ENCODE measurements at regions not wholly inside any gene's neighbourhood (a gene's known extent, or its start where the extent isn't known, plus 50 kb on each side); places are given as distances from the start of the nearest gene placed in this dataset.
"Not testable (repeated sequence)": the region's sequence is repeated elsewhere in the genome, so short reads cannot be mapped to it uniquely, and the experiment has no call there.

DNA sequence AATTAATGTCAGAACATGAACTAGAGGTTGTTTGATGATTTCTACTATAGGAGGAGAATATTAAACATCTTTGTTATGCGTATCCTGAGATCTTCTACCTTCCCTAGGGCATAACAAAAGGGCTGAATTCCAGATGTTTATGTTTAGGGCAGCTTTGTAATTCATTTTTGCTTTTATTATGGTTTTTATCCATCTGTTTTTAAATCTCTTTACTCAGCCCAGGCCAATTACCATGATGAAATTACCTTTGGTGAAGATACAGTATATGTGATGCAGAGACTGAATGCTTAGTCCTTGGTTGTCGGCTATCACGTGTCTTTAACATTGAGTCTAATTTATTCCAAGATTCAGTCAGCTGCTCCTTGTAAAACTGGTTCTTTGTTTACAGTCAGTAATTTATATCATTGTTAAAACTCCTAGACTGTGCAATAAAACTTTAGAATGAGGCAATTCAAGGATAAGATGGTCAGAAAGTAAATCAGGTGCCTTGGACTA is 176.9 kb downstream of the CTH start:
- no peak for TF ChIP-seq CTCF (IDR thresholded peaks at IDR 0.05)
- no peak for ATAC-seq
- H3K4me3 ChIP-seq, result no peak overlapping the region
- no peaks in the 10 kb centered on the region for H3K27me3 ChIP-seq
- H3K4me1 ChIP-seq, result no peaks in the 10 kb centered on the region
- no peak overlapping the region for H3K27ac ChIP-seq
- H3K36me3 ChIP-seq, result no peaks in the 10 kb centered on the region
- no peak for DNase-seq
- intact Hi-C loops (cut with DNase I), result no loop called here
- no peaks in the 10 kb centered on the region for H3K9me3 ChIP-seq

DNA sequence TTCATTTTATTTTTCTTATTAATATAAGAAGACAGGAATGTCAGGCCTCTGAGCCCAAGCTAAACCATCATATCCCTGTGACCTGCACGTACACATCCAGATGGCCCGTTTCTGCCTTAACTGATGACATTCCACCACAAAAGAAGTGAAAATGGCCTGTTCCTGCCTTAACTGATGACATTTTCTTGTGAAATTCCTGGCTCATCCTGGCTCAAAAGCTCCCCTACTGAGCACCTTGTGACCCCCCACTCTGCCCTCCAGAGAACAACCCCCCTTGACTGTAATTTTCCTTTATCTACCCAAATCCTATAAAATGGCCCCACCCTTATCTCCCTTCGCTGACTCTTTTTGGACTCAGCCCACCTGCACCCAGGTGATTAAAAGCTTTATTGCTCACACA is 182.5 kb downstream of the CTH start:
- H3K4me1 ChIP-seq; DNase-seq; H3K27ac ChIP-seq; H3K36me3 ChIP-seq; H3K9me3 ChIP-seq; H3K27me3 ChIP-seq; H3K4me3 ChIP-seq; ATAC-seq; intact Hi-C loops (cut with DNase I): not testable (repeated sequence)

DNA sequence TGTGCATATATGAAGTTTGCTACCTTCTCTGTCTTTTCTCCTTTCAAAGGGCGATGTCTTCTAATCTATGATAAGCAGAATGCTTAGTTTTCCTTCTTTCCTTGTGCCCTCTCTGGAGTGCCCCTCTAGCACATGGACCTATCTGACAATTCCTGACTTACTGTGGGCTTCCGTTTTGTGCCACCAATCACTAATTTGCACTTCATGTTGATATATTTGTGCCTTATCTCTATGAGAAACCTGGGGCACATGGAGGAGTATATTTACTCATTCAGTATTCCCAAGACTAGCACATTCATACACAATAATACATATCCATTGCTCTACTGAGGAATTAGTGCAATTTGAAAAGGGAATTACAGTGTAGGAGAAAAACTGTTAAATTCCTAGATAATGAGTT is 197.7 kb downstream of the CTH start:
- Histone ChIP-seq H3K9me3 (no peaks in the 10 kb centered on the region), H3K4me1 (no peaks in the 10 kb centered on the region), H3K27me3 (no peaks in the 10 kb centered on the region), H3K27ac (no peak overlapping the region), H3K4me3 (no peak overlapping the region), H3K36me3 (no peaks in the 10 kb centered on the region)
- no peak for DNase-seq
- ATAC-seq, result no peak
- intact Hi-C loops (cut with DNase I), result no loop called here
- TF ChIP-seq CTCF (IDR thresholded peaks at IDR 0.05), result no peak

GRCh38 chr1:70610164-70610563 is 199.1 kb downstream of the CTH start:
- H3K9me3 ChIP-seq; H3K4me3 ChIP-seq; H3K27me3 ChIP-seq; ATAC-seq; intact Hi-C loops (cut with DNase I); H3K36me3 ChIP-seq; DNase-seq; H3K4me1 ChIP-seq; H3K27ac ChIP-seq: not testable (repeated sequence)

GRCh38 chr1:70616946-70617345 is 205.9 kb downstream of the CTH start:
- H3K27me3 ChIP-seq, result no peaks in the 10 kb centered on the region
- intact Hi-C loops (cut with DNase I), result no loop called here
- H3K27ac ChIP-seq, result no peak overlapping the region
- no peak for ATAC-seq
- TF ChIP-seq CTCF (IDR thresholded peaks at IDR 0.05), result no peak
- no peak overlapping the region for H3K4me3 ChIP-seq
- H3K9me3 ChIP-seq, result peaks cover 0 to 9% of the 10 kb centered on the region in 2 donors
- no peaks in the 10 kb centered on the region for H3K36me3 ChIP-seq
- no peak for DNase-seq
- no peaks in the 10 kb centered on the region for H3K4me1 ChIP-seq

GRCh38 chr1:70617728-70618127 is 206.7 kb downstream of the CTH start:
- peaks cover 0 to 9% of the 10 kb centered on the region in 2 donors for H3K9me3 ChIP-seq
- no peak for ATAC-seq
- H3K4me1 ChIP-seq, result no peaks in the 10 kb centered on the region
- no peak overlapping the region for H3K27ac ChIP-seq
- H3K4me3 ChIP-seq, result no peak overlapping the region
- DNase-seq, result no peak
- TF ChIP-seq CTCF (IDR thresholded peaks at IDR 0.05), result no peak
- H3K27me3 ChIP-seq, result no peaks in the 10 kb centered on the region
- no peaks in the 10 kb centered on the region for H3K36me3 ChIP-seq
- intact Hi-C loops (cut with DNase I), result no loop called here
